ENCODE measurements at regions not wholly inside any gene's neighbourhood (a gene's known extent, or its start where the extent isn't known, plus 50 kb on each side); places are given as distances from the start of the nearest gene placed in this dataset.
A peak's percentile ranks its signal among the peaks of the same experiment; 100 is the strongest.

- no peaks in the 10 kb centered on the region for H3K79me1 ChIP-seq (replicated peaks; ENCODE audit: low read length, poor library complexity, severe bottlenecking)
- no peak overlapping the region for H2BK15ac ChIP-seq (ENCODE audit: low read depth, poor library complexity, severe bottlenecking)
- no peak overlapping the region for H4K8ac ChIP-seq (ENCODE audit: low read length)
- H3K23ac ChIP-seq (ENCODE audit: low read length in 2 of 2): no peak overlapping the region
- no peak overlapping the region for H3K18ac ChIP-seq (ENCODE audit: low read depth in 1 of 2, low read length in 2 of 2)
- no peak overlapping the region for H2BK5ac ChIP-seq (ENCODE audit: low read depth, low read length, poor library complexity, severe bottlenecking)
- no peaks in the 10 kb centered on the region for H3K36me3 ChIP-seq (ENCODE audit: control insufficient read depth in 1 of 2, insufficient read depth in 2 of 2, low read depth in 1 of 2, low read length in 2 of 2)
- no peak overlapping the region for H2BK12ac ChIP-seq (ENCODE audit: low read length in 2 of 2)
- no peaks in the 10 kb centered on the region for H3K4me1 ChIP-seq (ENCODE audit: control insufficient read depth, insufficient read depth, low read depth, low read length)
- no peak overlapping the region for H2BK120ac ChIP-seq (ENCODE audit: low read depth, low read length)
- no peak overlapping the region for H4K91ac ChIP-seq (ENCODE audit: low read length)
- H3K9me3 ChIP-seq (ENCODE audit: control insufficient read depth, low read length): no peaks in the 10 kb centered on the region
- H3K4ac ChIP-seq (ENCODE audit: low read depth in 1 of 2, low read length in 2 of 2): no peak overlapping the region
- H3K14ac ChIP-seq (ENCODE audit: low read length in 2 of 2): no peak overlapping the region
- H2AK5ac ChIP-seq (ENCODE audit: low read length, severe bottlenecking): no peak overlapping the region
- H3K27me3 ChIP-seq (ENCODE audit: control insufficient read depth in 1 of 2, insufficient read depth in 1 of 2, low read length in 2 of 2): no peaks in the 10 kb centered on the region
- H3K9ac ChIP-seq (ENCODE audit: low read length): no peak overlapping the region
- H3K27ac ChIP-seq (ENCODE audit: low read length, poor library complexity, severe bottlenecking): no peak overlapping the region
- DNase-seq: no peak
- no peak overlapping the region for H3K4me2 ChIP-seq (ENCODE audit: low read length, poor library complexity, severe bottlenecking)
- no peak overlapping the region for H3K4me3 ChIP-seq (ENCODE audit: insufficient read depth in 1 of 2, low read depth in 1 of 2, low read length in 2 of 2)
- H2AFZ ChIP-seq (ENCODE audit: low read depth, low read length): no peak overlapping the region
These were observed 309.5 kb downstream of the PIK3C3 start for GRCh38 chr18:42264497-42264896.

GRCh38 chr18:42268186-42268725 is 313.2 kb downstream of the PIK3C3 start:
- Histone ChIP-seq H3K4ac (ENCODE audit: low read depth in 1 of 2, low read length in 2 of 2) (no peak overlapping the region), H3K4me2 (ENCODE audit: low read length, poor library complexity, severe bottlenecking) (no peak overlapping the region), H3K79me1 (replicated peaks; ENCODE audit: low read length, poor library complexity, severe bottlenecking) (no peaks in the 10 kb centered on the region), H2AK5ac (ENCODE audit: low read length, severe bottlenecking) (no peak overlapping the region), H2BK5ac (ENCODE audit: low read depth, low read length, poor library complexity, severe bottlenecking) (no peak overlapping the region), H3K14ac (ENCODE audit: low read length in 2 of 2) (no peak overlapping the region), H2AFZ (ENCODE audit: low read depth, low read length) (no peak overlapping the region), H3K4me3 (ENCODE audit: insufficient read depth in 1 of 2, low read depth in 1 of 2, low read length in 2 of 2) (no peak overlapping the region), H3K23ac (ENCODE audit: low read length in 2 of 2) (no peak overlapping the region), H3K27ac (ENCODE audit: low read length, poor library complexity, severe bottlenecking) (no peak overlapping the region), H3K9ac (ENCODE audit: low read length) (no peak overlapping the region), H3K36me3 (ENCODE audit: control insufficient read depth in 1 of 2, insufficient read depth in 2 of 2, low read depth in 1 of 2, low read length in 2 of 2) (no peaks in the 10 kb centered on the region), H2BK120ac (ENCODE audit: low read depth, low read length) (no peak overlapping the region), H3K4me1 (ENCODE audit: control insufficient read depth, insufficient read depth, low read depth, low read length) (no peaks in the 10 kb centered on the region), H4K91ac (ENCODE audit: low read length) (no peak overlapping the region), H2BK15ac (ENCODE audit: low read depth, poor library complexity, severe bottlenecking) (no peak overlapping the region), H3K18ac (ENCODE audit: low read depth in 1 of 2, low read length in 2 of 2) (no peak overlapping the region), H2BK12ac (ENCODE audit: low read length in 2 of 2) (no peak overlapping the region), H4K8ac (ENCODE audit: low read length) (no peak overlapping the region), H3K9me3 (ENCODE audit: control insufficient read depth, low read length) (no peaks in the 10 kb centered on the region), H3K27me3 (ENCODE audit: control insufficient read depth in 1 of 2, insufficient read depth in 1 of 2, low read length in 2 of 2) (no peaks in the 10 kb centered on the region)
- DNase-seq: peak; percentile 2
- WGBS: 65% methylated on average over 6 of the region's 7 CpGs

GRCh38 chr18:42268798-42269197 is 313.8 kb downstream of the PIK3C3 start:
- no peak overlapping the region for H4K91ac ChIP-seq (ENCODE audit: low read length)
- no peak overlapping the region for H3K4me2 ChIP-seq (ENCODE audit: low read length, poor library complexity, severe bottlenecking)
- no peak overlapping the region for H2AFZ ChIP-seq (ENCODE audit: low read depth, low read length)
- H2BK12ac ChIP-seq (ENCODE audit: low read length in 2 of 2): no peak overlapping the region
- H3K4me1 ChIP-seq (ENCODE audit: control insufficient read depth, insufficient read depth, low read depth, low read length): no peaks in the 10 kb centered on the region
- H2BK120ac ChIP-seq (ENCODE audit: low read depth, low read length): no peak overlapping the region
- WGBS: 75% methylated on average over 2 of the region's 5 CpGs
- no peaks in the 10 kb centered on the region for H3K36me3 ChIP-seq (ENCODE audit: control insufficient read depth in 1 of 2, insufficient read depth in 2 of 2, low read depth in 1 of 2, low read length in 2 of 2)
- no peak overlapping the region for H2BK5ac ChIP-seq (ENCODE audit: low read depth, low read length, poor library complexity, severe bottlenecking)
- no peak overlapping the region for H3K9ac ChIP-seq (ENCODE audit: low read length)
- no peak overlapping the region for H2BK15ac ChIP-seq (ENCODE audit: low read depth, poor library complexity, severe bottlenecking)
- no peak overlapping the region for H3K27ac ChIP-seq (ENCODE audit: low read length, poor library complexity, severe bottlenecking)
- peak; percentile 7 for DNase-seq
- H3K4me3 ChIP-seq (ENCODE audit: insufficient read depth in 1 of 2, low read depth in 1 of 2, low read length in 2 of 2): no peak overlapping the region
- H3K4ac ChIP-seq (ENCODE audit: low read depth in 1 of 2, low read length in 2 of 2): no peak overlapping the region
- H3K14ac ChIP-seq (ENCODE audit: low read length in 2 of 2): no peak overlapping the region
- no peak overlapping the region for H4K8ac ChIP-seq (ENCODE audit: low read length)
- H3K9me3 ChIP-seq (ENCODE audit: control insufficient read depth, low read length): no peaks in the 10 kb centered on the region
- H2AK5ac ChIP-seq (ENCODE audit: low read length, severe bottlenecking): no peak overlapping the region
- no peaks in the 10 kb centered on the region for H3K79me1 ChIP-seq (replicated peaks; ENCODE audit: low read length, poor library complexity, severe bottlenecking)
- H3K23ac ChIP-seq (ENCODE audit: low read length in 2 of 2): no peak overlapping the region
- no peaks in the 10 kb centered on the region for H3K27me3 ChIP-seq (ENCODE audit: control insufficient read depth in 1 of 2, insufficient read depth in 1 of 2, low read length in 2 of 2)
- no peak overlapping the region for H3K18ac ChIP-seq (ENCODE audit: low read depth in 1 of 2, low read length in 2 of 2)

GRCh38 chr18:42271647-42272414 is 316.8 kb downstream of the PIK3C3 start:
- H3K36me3 ChIP-seq (ENCODE audit: control insufficient read depth in 1 of 2, insufficient read depth in 2 of 2, low read depth in 1 of 2, low read length in 2 of 2): no peaks in the 10 kb centered on the region
- no peak overlapping the region for H4K8ac ChIP-seq (ENCODE audit: low read length)
- no peak overlapping the region for H2BK120ac ChIP-seq (ENCODE audit: low read depth, low read length)
- H3K18ac ChIP-seq (ENCODE audit: low read depth in 1 of 2, low read length in 2 of 2): no peak overlapping the region
- no peak overlapping the region for H2BK15ac ChIP-seq (ENCODE audit: low read depth, poor library complexity, severe bottlenecking)
- H3K14ac ChIP-seq (ENCODE audit: low read length in 2 of 2): no peak overlapping the region
- H4K91ac ChIP-seq (ENCODE audit: low read length): no peak overlapping the region
- H3K9me3 ChIP-seq (ENCODE audit: control insufficient read depth, low read length): no peaks in the 10 kb centered on the region
- no peak overlapping the region for H3K4me3 ChIP-seq (ENCODE audit: insufficient read depth in 1 of 2, low read depth in 1 of 2, low read length in 2 of 2)
- no peak overlapping the region for H3K4ac ChIP-seq (ENCODE audit: low read depth in 1 of 2, low read length in 2 of 2)
- H3K79me1 ChIP-seq (replicated peaks; ENCODE audit: low read length, poor library complexity, severe bottlenecking): no peaks in the 10 kb centered on the region
- H2AK5ac ChIP-seq (ENCODE audit: low read length, severe bottlenecking): no peak overlapping the region
- no peak overlapping the region for H3K9ac ChIP-seq (ENCODE audit: low read length)
- H3K23ac ChIP-seq (ENCODE audit: low read length in 2 of 2): no peak overlapping the region
- no peaks in the 10 kb centered on the region for H3K4me1 ChIP-seq (ENCODE audit: control insufficient read depth, insufficient read depth, low read depth, low read length)
- no peak overlapping the region for H2BK5ac ChIP-seq (ENCODE audit: low read depth, low read length, poor library complexity, severe bottlenecking)
- no peak overlapping the region for H2BK12ac ChIP-seq (ENCODE audit: low read length in 2 of 2)
- 67% methylated on average over 8 of the region's 8 CpGs for WGBS
- no peak overlapping the region for H3K4me2 ChIP-seq (ENCODE audit: low read length, poor library complexity, severe bottlenecking)
- DNase-seq: no peak
- no peaks in the 10 kb centered on the region for H3K27me3 ChIP-seq (ENCODE audit: control insufficient read depth in 1 of 2, insufficient read depth in 1 of 2, low read length in 2 of 2)
- H2AFZ ChIP-seq (ENCODE audit: low read depth, low read length): no peak overlapping the region
- no peak overlapping the region for H3K27ac ChIP-seq (ENCODE audit: low read length, poor library complexity, severe bottlenecking)

All from mesenchymal stem cell (in vitro differentiated cells and primary cell).